Lower leg skin (tissue), 4 donors: ENCODE measurements at regions not wholly inside any gene's neighbourhood (a gene's known extent, or its start where the extent isn't known, plus 50 kb on each side); places are given as distances from the start of the nearest gene placed in this dataset.

Source experiments
- DNase-seq, 2 donors: peaks; one replicate each; pipeline ENCODE4 v3.0.0-alpha.2; 2019; ENCODE audit warnings: low spot score in 2 of 2
- H3K4me3 ChIP-seq: fragments of 200-600 bp; sonication (generic); 2 replicates; pipeline ENCODE4 v1.5.1; 2017; ENCODE audit warnings: mild to moderate bottlenecking, low read depth; ENCODE audit not compliant: poor library complexity, severe bottlenecking
- POLR2A ChIP-seq, 2 donors: fragments of 450-650 bp; IDR thresholded peaks; one replicate each; pipeline ENCODE4 v1.6.1; 2016 to 2017; ENCODE audit warnings: antibody characterized with exemption in 2 of 2, mild to moderate bottlenecking in 1 of 2, moderate library complexity in 1 of 2
- WGBS, 2 donors: methylation state at CpG; one replicate each; pipeline ENCODE4 v1.1.5; 2018; 5-methylcytosine and 5-hydroxymethylcytosine counted together
- intact Hi-C: fragments of 100-400 bp; cut with DNase I; formaldehyde crosslinking; loops from one replicate; pipeline ENCODE4 v1.15.0; 2023; ENCODE audit warnings: low total_unique reads
- TF ChIP-seq, protein P1 (sequence below), 3 donors: fragments of 450-650 bp; IDR thresholded peaks; one replicate each; pipeline ENCODE4 v1.5.1; 2016; ENCODE audit warnings: antibody characterized with exemption in 3 of 3, mild to moderate bottlenecking in 3 of 3, moderate library complexity in 2 of 3

DNA sequence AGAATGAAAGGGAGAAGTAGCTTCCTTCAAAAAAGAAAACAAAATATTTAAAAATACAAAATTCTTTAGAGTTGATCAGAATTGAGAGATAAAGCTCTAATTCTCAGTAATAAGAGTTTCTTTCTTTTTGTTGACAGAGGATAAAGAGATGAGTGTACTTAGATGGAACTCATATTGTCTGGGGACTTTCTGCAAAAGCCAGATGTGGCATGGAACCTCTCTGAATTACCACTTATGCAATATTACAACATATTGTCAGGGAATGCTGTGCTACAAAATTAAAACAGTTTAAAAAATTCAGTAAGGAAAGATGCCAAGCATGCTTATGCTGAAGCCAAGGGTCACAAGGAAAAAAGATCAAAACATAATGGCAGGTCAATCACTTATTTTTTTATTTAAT is 386.6 kb upstream of the LRATD1 start:
- TF ChIP-seq, protein P1, sequence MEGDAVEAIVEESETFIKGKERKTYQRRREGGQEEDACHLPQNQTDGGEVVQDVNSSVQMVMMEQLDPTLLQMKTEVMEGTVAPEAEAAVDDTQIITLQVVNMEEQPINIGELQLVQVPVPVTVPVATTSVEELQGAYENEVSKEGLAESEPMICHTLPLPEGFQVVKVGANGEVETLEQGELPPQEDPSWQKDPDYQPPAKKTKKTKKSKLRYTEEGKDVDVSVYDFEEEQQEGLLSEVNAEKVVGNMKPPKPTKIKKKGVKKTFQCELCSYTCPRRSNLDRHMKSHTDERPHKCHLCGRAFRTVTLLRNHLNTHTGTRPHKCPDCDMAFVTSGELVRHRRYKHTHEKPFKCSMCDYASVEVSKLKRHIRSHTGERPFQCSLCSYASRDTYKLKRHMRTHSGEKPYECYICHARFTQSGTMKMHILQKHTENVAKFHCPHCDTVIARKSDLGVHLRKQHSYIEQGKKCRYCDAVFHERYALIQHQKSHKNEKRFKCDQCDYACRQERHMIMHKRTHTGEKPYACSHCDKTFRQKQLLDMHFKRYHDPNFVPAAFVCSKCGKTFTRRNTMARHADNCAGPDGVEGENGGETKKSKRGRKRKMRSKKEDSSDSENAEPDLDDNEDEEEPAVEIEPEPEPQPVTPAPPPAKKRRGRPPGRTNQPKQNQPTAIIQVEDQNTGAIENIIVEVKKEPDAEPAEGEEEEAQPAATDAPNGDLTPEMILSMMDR (IDR thresholded peaks at IDR 0.05), result no peak
- TF ChIP-seq POLR2A (IDR thresholded peaks at IDR 0.05), result no peak
- DNase-seq, result no peak
- intact Hi-C loops, result no loop called here
- no peak overlapping the region for H3K4me3 ChIP-seq

DNA sequence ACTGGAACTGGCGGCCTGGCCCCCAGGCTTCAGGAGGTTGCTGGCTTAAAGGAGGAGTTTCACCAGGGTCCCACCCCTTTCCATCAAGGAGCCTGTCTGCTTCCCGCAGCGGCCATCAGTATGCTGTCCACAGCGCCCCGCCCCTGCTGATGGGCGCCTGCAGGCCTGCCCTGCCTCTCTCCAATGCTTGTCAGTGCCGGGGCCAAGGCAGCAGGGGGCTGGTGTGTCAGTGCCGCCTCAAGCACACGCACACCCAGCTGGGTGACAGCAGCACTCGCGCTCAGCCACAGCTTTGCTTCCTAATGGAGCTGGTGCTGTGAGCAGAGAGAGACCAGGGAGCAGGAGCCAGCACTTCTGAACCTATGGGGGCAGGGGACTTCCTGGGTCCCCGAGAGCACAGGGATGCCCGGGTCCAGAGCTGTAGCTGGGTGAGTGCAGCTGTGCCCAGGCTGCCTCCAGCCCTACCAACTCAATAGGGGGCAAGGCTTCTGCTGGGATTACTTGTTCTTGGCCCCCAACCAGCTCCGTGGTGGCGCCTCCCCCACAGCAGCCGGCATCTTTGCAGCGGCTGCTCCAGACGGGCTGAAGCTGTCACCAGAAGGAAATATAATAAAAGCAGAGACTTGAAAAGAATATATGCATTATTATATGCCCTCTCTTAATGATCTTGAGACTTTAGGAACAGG is 377.2 kb upstream of the LRATD1 start:
- DNase-seq, result no peak
- TF ChIP-seq, protein P1 (IDR thresholded peaks at IDR 0.05), result no peak
- no peak for TF ChIP-seq POLR2A (IDR thresholded peaks at IDR 0.05)
- 93% methylated on average over 12 to 18 of the region's 18 CpGs for WGBS, 2 donors
- intact Hi-C loops, result no loop called here
- H3K4me3 ChIP-seq, result no peak overlapping the region

GRCh38 chr2:14256890-14257289 is 375.6 kb upstream of the LRATD1 start:
- no peak for DNase-seq
- intact Hi-C loops, result no loop called here
- TF ChIP-seq POLR2A (IDR thresholded peaks at IDR 0.05), result no peak
- 71 to 77% methylated on average over 5 of the region's 5 CpGs for WGBS, 2 donors
- H3K4me3 ChIP-seq, result no peak overlapping the region

- no peak overlapping the region for H3K4me3 ChIP-seq
- TF ChIP-seq POLR2A (IDR thresholded peaks at IDR 0.05), result no peak
- TF ChIP-seq, protein P1 (IDR thresholded peaks at IDR 0.05), result no peak
- intact Hi-C loops, result no loop called here
- no peak for DNase-seq
Observed at GRCh38 chr2:14257801-14258507, 374.6 kb upstream of the LRATD1 start.

DNA sequence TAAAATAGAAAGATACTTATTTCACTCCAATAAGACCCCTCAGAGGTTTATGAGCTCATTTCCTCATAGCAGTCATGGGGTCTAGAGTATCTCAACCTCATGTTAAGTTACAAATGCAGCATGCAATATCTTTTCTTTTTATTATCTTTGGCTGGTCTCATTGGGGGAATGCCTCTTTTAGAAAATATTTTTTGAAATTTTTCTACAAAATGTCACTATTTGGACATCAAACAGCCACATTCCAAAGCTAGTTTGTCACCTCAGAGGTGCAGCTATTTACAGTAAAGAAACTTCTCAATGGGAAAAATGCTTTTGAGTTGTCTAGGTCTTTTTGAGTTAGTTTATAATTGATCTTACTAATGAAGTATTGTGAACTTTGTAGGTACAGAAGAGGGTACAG is 370.7 kb upstream of the LRATD1 start:
- TF ChIP-seq, protein P1 (IDR thresholded peaks at IDR 0.05), result no peak
- no peak for TF ChIP-seq POLR2A (IDR thresholded peaks at IDR 0.05)
- H3K4me3 ChIP-seq, result no peak overlapping the region
- DNase-seq, result no peak
- intact Hi-C loops, result no loop called here

- intact Hi-C loops, result no loop called here
- H3K4me3 ChIP-seq, result no peak overlapping the region
- TF ChIP-seq, protein P1 (IDR thresholded peaks at IDR 0.05), result no peak
- no peak for TF ChIP-seq POLR2A (IDR thresholded peaks at IDR 0.05)
Observed at GRCh38 chr2:14263053-14263452, 369.5 kb upstream of the LRATD1 start.

More at GRCh38 chr2:14263053-14263452, 369.5 kb upstream of the LRATD1 start:
- no peak for DNase-seq
